HepG2 (cell line): ENCODE measurements at regions not wholly inside any gene's neighbourhood (a gene's known extent, or its start where the extent isn't known, plus 50 kb on each side); places are given as distances from the start of the nearest gene placed in this dataset.

Experiments
- ATAC-seq: fragments of 200-7000 bp; cut with Tn5 transposase; 3 replicates; pipeline ENCODE4 v1.9.1; 2020; ENCODE audit warnings: mild to moderate bottlenecking, moderate library complexity
- BruUV-seq: library from RNA; stranded (reverse); fragments of 400-500 nt; replicated peaks from 2 replicates; lab custom pipeline; 2021; lab: Mats Ljungman, UMichigan
- CTCF ChIA-PET: fragments of 300-600 bp; formaldehyde crosslinking; extraction: SDS; loops from one replicate; lab custom pipeline; 2021; ENCODE audit warnings: low total read pairs, inconsistent platforms, low intra/inter-chr PET ratio; lab: Yijun Ruan, JAX
- POLR2A ChIA-PET: fragments of 350-600 bp; sonication (Branson Sonifier 250); formaldehyde crosslinking; loops from one replicate; lab custom pipeline; 2020; ENCODE audit warnings: antibody characterized with exemption, inconsistent platforms; lab: Yijun Ruan, JAX
- DNase-seq: peaks from one replicate; pipeline ENCODE4 v3.0.0-alpha.2; 2015; ENCODE audit warnings: low spot score
- FAIRE-seq: peaks from 3 replicates; lab custom pipeline; 2011; peaks lifted over from hg19 to GRCh38; lab: Jason Lieb, UNC
- H2AFZ ChIP-seq: one replicate; pipeline ENCODE4 v1.6.1; 2011; ENCODE audit warnings: low read length, inconsistent platforms
- H3K27ac ChIP-seq: fragments of 300-600 bp; 3 replicates; pipeline ENCODE4 v1.8.0; 2011; ENCODE audit warnings: mixed run types, mild to moderate bottlenecking, mixed read lengths, low read length, inconsistent platforms; ENCODE audit not compliant: insufficient read depth; ENCODE audit errors: extremely low read length
- H3K27me3 ChIP-seq, 2 experiments: fragments of 200-600 bp in 1 of 2; 2 replicates in 1 of 2; 3 replicates in 1 of 2; pipeline versions ENCODE4 v1.6.0 to v1.8.0; 2011; ENCODE audit warnings: low read length in 2 of 2, mild to moderate bottlenecking in 2 of 2, moderate library complexity in 2 of 2, inconsistent platforms in 1 of 2; ENCODE audit not compliant: insufficient read depth in 2 of 2, control insufficient read depth in 1 of 2
- H3K36me3 ChIP-seq, 2 experiments: fragments of 200-600 bp in 1 of 2; replicated peaks in 1 of 2; 2 replicates in 1 of 2; 3 replicates in 1 of 2; pipeline versions ENCODE4 v1.5.1 to v1.8.0; 2011; ENCODE audit warnings: low read length in 2 of 2, inconsistent platforms in 1 of 2; ENCODE audit not compliant: insufficient read depth in 2 of 2, control insufficient read depth in 1 of 2
- H3K4me1 ChIP-seq: 2 replicates; pipeline ENCODE4 v1.5.1; 2012; ENCODE audit warnings: low read length, inconsistent platforms; ENCODE audit not compliant: insufficient read depth
- H3K4me2 ChIP-seq: 2 replicates; pipeline ENCODE4 v1.6.0; 2011; ENCODE audit warnings: low read depth, low read length, inconsistent platforms
- H3K4me3 ChIP-seq, 3 experiments: fragments of 200-600 bp in 1 of 3; sonication (generic), shearing (Covaris generic) in 1 of 3; replicated peaks in 1 of 3; 2 replicates each; pipeline ENCODE4 v1.5.1; 2011 to 2016; ENCODE audit warnings: low read length in 3 of 3, inconsistent platforms in 2 of 3, low read depth in 2 of 3, mild to moderate bottlenecking in 2 of 3, control low read depth in 1 of 3, mixed read lengths in 1 of 3; ENCODE audit not compliant: insufficient read depth in 1 of 3
- H3K79me2 ChIP-seq: one replicate; pipeline ENCODE4 v1.6.1; 2011; ENCODE audit warnings: low read length, inconsistent platforms; ENCODE audit not compliant: insufficient read depth
- H3K9ac ChIP-seq: 2 replicates; pipeline ENCODE4 v1.6.0; 2011; ENCODE audit warnings: mild to moderate bottlenecking, low read depth, low read length, inconsistent platforms; ENCODE audit not compliant: insufficient read depth
- H3K9me3 ChIP-seq: 2 replicates; pipeline ENCODE4 v1.5.1; 2012; ENCODE audit warnings: mild to moderate bottlenecking, low read length
- H4K20me1 ChIP-seq: 2 replicates; pipeline ENCODE4 v1.6.0; 2011; ENCODE audit warnings: inconsistent platforms, mild to moderate bottlenecking, low read length, moderate library complexity; ENCODE audit not compliant: insufficient read depth
- AHR ChIP-seq: IDR thresholded peaks from 2 replicates; pipeline ENCODE4 v1.6.1; 2018; ENCODE audit warnings: missing genetic modification reagents, missing compliant biosample characterization
- RCOR2 ChIP-seq: IDR thresholded peaks from 2 replicates; pipeline ENCODE4 v1.6.1; 2016; ENCODE audit warnings: missing biosample characterization, missing genetic modification reagents
- THAP11 ChIP-seq: IDR thresholded peaks from 2 replicates; pipeline ENCODE4 v1.6.1; 2016; ENCODE audit warnings: missing biosample characterization, missing genetic modification reagents
- ZNF549 ChIP-seq: sonication (generic); formaldehyde crosslinking; IDR thresholded peaks from 2 replicates; pipeline ENCODE4 v1.5.0; 2020; ENCODE audit warnings: missing genetic modification reagents
- WGBS: methylation state at CpG from one replicate; pipeline ENCODE4 v1.1.6; 2017; ENCODE audit warnings: low lambda C conversion rate; 5-methylcytosine and 5-hydroxymethylcytosine counted together
- in situ Hi-C: cut with HindIII; loops from 2 replicates; pipeline ENCODE4 v1.10.0; 2017; ENCODE audit warnings: low pct_unique_long_range_greater_than_20kb; ENCODE audit not compliant: extremely low pct_ligation_motif_present
- intact Hi-C: fragments of 100-400 bp; cut with micrococcal nuclease; formaldehyde crosslinking; loops from one replicate; pipeline ENCODE4 v1.10.0; 2022; ENCODE audit not compliant: unreplicated experiment
- TF ChIP-seq, protein P1 (sequence below): sonication (generic); formaldehyde crosslinking; IDR thresholded peaks from 2 replicates; pipeline ENCODE4 v1.4.0; 2020; ENCODE audit warnings: mild to moderate bottlenecking, missing genetic modification reagents, borderline replicate concordance

DNA sequence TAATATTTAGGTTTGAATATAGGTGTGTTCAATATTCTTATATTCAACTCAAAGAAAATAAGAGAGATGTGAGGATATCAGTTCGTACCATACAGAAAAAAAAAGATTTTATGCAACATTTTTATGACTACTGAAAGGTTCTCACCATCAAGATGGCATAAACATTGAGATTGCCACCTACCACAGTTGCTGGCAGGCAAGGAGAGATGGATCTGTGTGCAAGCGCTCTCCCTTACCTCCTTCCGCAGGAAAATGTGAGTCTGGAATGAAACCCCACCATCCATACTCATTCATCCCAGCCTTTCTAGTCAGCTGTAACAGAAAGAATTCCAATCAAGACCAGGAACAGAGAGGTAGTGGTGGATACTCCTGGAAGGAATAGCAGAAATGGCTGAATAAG lies 376.9 kb downstream of the PPP3CA start:
- no peaks in the 10 kb centered on the region for H3K9me3 ChIP-seq
- BruUV-seq, result no TSS peak
- no peak for ATAC-seq
- no peak for FAIRE-seq
- no peaks in the 10 kb centered on the region for H3K36me3 ChIP-seq
- H3K79me2 ChIP-seq, result no peaks in the 10 kb centered on the region
- no peak overlapping the region for H3K9ac ChIP-seq
- in situ Hi-C loops, result no loop called here
- DNase-seq, result no peak
- ChIA-PET POLR2A (no interaction called here), CTCF (no interaction called here)
- H4K20me1 ChIP-seq, result no peaks in the 10 kb centered on the region
- no peak overlapping the region for H3K4me2 ChIP-seq
- peaks cover 0 to 4% of the 10 kb centered on the region in 2 experiments; a peak in 1 of 5 replicates for H3K27me3 ChIP-seq
- TF ChIP-seq, protein P1, sequence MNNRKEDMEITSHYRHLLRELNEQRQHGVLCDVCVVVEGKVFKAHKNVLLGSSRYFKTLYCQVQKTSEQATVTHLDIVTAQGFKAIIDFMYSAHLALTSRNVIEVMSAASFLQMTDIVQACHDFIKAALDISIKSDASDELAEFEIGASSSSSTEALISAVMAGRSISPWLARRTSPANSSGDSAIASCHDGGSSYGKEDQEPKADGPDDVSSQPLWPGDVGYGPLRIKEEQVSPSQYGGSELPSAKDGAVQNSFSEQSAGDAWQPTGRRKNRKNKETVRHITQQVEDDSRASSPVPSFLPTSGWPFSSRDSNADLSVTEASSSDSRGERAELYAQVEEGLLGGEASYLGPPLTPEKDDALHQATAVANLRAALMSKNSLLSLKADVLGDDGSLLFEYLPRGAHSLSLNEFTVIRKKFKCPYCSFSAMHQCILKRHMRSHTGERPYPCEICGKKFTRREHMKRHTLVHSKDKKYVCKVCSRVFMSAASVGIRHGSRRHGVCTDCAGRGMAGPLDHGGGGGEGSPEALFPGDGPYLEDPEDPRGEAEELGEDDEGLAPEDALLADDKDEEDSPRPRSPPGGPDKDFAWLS (CRISPR knock-in tag), result no peak
- H3K4me3 ChIP-seq, result no peak overlapping the region
- intact Hi-C loops, result no loop called here
- no peak overlapping the region for H2AFZ ChIP-seq
- no peak overlapping the region for H3K27ac ChIP-seq
- H3K4me1 ChIP-seq, result no peaks in the 10 kb centered on the region
- 67% methylated on average over 3 of the region's 3 CpGs for WGBS

DNA sequence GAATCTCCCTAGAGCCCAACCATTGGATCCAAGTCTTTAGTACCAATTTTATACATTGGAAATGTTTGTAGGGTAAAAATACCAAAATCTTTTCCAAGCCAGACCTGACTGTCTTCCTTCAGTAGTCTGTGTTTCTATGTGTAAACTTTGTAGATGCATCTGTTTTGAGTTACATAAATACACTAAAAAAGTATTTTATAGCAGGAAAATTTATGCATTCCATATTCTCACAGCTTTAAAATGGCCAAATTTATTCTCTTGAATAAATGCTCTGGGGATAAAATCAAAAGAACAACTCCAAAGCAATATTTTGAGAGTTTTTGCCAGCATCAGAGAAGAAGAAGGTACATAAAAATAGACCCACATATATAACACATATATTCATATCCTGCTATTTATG lies 377.4 kb downstream of the PPP3CA start:
- no peak overlapping the region for H3K27ac ChIP-seq
- H3K4me1 ChIP-seq, result no peaks in the 10 kb centered on the region
- H3K79me2 ChIP-seq, result no peaks in the 10 kb centered on the region
- no peak overlapping the region for H3K4me2 ChIP-seq
- intact Hi-C loops, result no loop called here
- FAIRE-seq (no peak), DNase-seq (no peak)
- no peak overlapping the region for H3K4me3 ChIP-seq
- no peak overlapping the region for H3K9ac ChIP-seq
- CTCF ChIA-PET, result no interaction called here
- H3K27me3 ChIP-seq, result peaks cover 0 to 4% of the 10 kb centered on the region in 2 experiments; a peak in 1 of 5 replicates
- no peak for TF ChIP-seq RCOR2
- no peak for TF ChIP-seq THAP11
- TF ChIP-seq AHR (CRISPR knock-in tag), result no peak
- TF ChIP-seq ZNF549 (CRISPR knock-in tag), result no peak
- TF ChIP-seq, all 625 proteins: peak for 0
- no peaks in the 10 kb centered on the region for H4K20me1 ChIP-seq
- H2AFZ ChIP-seq, result no peak overlapping the region
- H3K36me3 ChIP-seq, result no peaks in the 10 kb centered on the region
- no peaks in the 10 kb centered on the region for H3K9me3 ChIP-seq
- in situ Hi-C loops, result no loop called here
- POLR2A ChIA-PET, result no interaction called here
- no peak for ATAC-seq
- BruUV-seq, result no TSS peak
